ENCODE measurements at regions not wholly inside any gene's neighbourhood (a gene's known extent, or its start where the extent isn't known, plus 50 kb on each side); places are given as distances from the start of the nearest gene placed in this dataset.

- no peak for TF ChIP-seq CTCF (conservative IDR thresholded peaks at IDR 0.05; ENCODE audit: low read depth in 2 of 2)
- no peak for TF ChIP-seq POLR2AphosphoS5 (IDR thresholded peaks at IDR 0.05; ENCODE audit: low read depth)
Observed at GRCh38 chr7:4556868-4557793, 125.0 kb upstream of the FOXK1 start.
